Hindlimb muscle (tissue), 1 donor: ENCODE measurements at regions not wholly inside any gene's neighbourhood (a gene's known extent, or its start where the extent isn't known, plus 50 kb on each side); places are given as distances from the start of the nearest gene placed in this dataset.
"Not testable (repeated sequence)": the region's sequence is repeated elsewhere in the genome, so short reads cannot be mapped to it uniquely, and the experiment has no call there.

Experiments used
- DNase-seq: peaks from one replicate; pipeline ENCODE4 v3.0.0-alpha.2; 2013

DNA sequence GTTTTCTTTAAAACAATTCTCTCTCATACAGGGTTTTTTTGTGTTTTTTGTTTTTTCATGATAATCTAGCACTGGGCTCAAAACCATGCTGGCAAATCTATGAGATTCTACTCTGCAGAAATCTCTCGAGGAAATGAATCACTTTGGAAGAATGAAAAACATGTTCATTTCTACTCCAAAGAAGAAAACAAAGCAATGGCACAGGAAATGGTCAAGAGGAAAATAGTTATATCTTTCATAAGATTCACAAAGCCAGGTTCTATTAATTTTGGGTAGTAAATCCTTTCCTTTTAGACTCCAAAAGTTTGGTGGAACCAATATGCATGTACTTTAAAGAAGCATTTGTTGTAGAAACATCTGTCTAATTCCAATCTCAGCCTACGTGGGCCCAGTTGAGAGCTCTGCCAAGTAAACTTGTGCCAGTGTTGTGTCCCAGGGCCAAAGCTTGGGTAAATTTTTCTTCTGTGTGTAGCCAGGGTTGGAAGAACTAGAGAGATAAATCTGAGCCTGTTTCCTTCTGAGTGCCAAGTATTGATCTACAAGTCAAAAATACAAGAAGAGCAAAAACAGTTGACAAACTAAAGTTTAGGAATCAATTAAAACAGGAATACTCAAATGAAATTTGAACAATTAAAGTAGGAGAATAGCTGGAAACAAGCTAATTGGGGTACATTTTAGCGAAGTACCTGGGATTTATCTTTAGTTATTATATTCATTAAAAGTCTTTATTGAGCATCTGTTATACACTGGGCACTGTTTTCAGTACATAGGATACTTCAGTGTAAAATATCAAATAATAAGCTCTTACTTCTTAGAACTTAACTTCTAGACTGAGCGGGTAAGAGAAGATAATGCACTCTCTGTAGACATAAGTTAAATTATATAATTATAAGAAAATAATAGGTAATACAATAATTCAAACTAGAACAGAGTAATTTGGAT lies 657.5 kb upstream of the NECTIN3 start:
- peak; percentile 8 for DNase-seq

DNA sequence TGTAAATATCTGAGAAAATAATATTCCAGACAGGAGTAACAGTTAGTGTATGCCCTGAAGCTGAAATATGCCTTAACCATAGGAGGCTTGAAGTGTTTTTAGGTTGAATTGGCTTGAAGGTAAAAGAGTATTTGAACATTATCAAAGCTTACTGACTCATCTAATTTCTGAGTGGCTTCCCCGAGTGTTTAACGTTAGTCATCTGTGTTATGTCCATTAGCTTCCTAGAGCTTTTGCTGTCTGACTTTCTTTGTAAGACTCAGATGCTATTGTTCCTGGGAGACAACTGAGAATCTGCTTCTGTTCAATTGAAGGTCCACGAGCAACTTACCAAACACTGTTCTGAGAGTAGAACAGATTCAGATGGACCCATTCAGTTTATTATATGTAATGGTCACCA lies 656.8 kb upstream of the NECTIN3 start:
- DNase-seq = no peak

DNA sequence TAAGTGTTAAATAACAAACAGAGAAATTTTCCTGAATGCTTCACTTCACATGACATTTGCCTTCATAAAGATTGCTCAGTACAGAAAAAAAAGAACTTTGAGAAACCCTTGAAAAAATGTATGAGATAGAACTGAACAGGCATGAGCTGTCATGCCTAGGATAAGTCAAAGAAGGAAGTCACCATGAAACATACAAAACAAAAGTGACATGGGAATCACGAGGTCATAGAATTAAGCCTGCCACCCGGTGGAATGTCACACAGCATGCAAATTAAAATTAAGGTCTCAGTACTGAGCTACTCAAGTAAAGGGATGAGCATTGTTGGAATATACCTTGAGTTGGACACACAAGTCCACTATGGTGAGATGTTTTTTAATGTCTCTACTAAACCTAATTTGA lies 652.5 kb upstream of the NECTIN3 start:
- no peak for DNase-seq

DNA sequence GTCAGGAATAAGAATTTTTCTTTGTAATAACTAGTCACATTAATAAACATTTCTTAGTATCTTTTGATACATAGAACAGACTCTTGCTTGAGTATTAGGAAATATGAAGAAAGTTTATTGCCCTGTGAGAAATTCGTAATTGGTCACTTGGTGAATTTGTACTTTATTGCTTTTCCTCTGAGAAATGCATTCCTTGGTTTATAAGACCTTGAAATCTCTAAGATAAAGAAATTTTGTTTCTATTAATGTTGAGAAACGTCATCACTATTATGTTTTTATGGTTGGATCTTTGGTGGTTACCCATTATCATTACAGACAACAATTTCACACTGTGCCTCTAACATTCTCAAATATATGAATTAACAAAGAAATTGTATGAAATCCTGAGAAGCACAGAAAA lies 652.0 kb upstream of the NECTIN3 start:
- no peak for DNase-seq

DNA sequence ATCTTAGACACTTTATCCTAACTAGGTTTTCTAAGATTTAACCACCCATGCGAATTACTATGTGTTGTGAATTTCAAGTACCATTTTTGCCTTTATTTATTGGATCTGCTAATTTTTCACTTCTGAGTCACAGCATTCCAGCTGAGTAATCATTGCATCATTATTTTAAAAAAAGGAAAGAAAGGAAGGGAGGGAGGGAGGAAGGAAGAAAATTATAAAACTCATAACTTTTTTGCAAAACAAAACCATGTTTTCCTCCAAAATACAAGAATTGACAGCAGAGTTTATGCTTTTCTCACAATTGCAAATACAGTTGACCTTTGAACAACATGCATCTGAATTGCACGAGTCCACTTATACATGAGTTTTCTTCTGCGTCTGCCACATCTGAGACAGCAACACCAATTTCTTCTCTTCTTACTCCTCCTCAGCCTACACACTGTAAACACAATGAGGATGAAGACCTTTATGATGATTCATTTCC lies 651.4 kb upstream of the NECTIN3 start:
- no peak for DNase-seq

DNA sequence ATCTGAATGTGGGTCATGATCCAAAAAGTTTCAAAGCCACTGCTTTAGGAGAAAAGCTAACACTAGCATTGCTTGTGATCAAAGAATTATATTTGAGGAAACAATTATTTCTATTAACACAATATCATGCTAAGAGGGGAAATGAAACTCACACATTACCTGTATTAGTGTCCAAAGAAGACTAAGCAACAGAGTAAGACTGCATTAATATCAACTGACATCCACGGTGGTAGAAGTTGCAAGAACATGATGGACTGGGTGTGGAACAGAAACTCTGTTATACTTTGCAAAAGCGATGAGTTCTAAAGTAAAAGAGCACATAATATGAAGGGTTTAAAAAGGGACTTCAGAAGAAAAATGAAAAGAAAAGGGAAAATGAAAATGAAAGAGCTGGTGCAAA lies 648.3 kb upstream of the NECTIN3 start:
- DNase-seq = no peak

DNA sequence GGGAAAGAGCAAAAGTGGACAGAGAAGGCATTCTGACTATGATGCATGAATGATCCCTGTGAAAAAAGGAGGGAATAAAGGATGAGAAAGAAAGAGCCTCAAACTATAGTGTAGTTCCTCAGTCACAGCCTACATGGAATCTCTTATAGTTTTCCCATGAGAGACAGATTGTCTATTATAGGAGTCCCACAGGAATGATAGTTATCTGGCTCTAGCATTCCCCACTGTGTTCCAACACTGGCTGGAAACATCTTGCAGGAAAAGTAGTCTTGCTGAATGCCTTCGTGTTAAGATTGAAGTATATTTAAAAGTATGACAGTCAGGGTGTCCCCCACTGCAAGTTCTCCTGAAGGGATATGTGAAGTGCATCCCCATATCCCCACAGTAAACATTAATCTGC lies 641.5 kb upstream of the NECTIN3 start:
- DNase-seq = no peak

DNA sequence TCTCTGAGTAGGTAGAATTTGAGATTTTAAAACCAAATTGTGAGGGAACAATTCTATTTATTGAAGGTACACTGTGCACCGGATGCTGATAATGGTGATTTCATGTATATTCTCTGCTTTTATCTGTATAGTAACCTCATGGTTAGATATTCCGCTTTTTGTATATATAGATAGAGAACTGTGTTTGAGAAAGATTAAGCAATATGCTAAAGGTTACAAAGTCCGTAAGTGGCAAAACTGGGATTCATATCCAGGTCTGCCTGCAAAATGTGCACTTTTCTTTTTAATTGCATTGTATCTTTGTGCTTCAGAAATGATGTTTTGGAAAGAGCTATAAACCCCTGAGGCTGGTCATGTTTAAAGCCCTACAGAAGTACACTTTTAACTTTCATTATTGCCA lies 635.4 kb upstream of the NECTIN3 start:
- DNase-seq = no peak

DNA sequence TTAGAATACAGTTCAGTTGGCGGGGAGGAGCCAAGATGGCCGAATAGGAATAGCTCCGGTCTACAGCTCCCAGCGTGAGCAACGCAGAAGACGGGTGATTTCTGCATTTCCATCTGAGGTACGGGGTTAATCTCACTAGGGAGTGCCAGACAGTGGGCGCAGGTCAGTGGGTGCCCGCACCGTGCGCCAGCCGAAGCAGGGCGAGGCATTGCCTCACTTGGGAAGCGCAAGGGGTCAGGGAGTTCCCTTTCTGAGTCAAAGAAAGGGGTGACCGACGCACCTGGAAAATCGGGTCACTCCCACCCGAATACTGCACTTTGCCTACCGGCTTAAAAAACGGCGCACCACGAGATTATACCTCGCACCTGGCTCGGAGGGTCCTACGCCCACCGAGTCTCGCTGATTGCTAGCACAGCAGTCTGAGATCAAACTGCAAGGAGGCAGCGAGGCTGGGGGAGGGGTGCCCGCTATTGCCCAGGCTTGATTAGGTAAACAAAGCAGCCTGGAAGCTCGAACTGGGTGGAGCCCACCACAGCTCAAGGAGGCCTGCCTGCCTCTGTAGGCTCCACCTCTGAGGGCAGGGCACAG lies 631.5 kb upstream of the NECTIN3 start:
- DNase-seq = not testable (repeated sequence)

DNA sequence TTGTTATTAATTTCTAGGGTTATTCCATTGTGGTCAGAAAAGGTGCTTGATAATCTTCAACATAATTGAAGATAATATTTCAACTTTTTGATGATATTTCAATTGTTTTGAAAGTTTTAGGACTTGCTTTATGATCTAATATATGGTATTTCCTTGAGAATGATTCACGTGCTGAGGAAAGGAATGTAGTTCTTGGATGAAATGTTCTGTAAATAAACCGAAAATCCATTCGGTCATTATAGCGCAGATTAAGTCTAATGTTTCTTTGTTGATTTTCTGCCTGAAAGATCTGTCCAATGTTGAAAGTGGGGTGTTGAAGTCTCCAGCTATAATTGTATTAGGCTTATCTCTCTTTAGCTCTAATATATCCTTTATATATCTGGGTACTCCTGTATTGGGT lies 617.5 kb upstream of the NECTIN3 start:
- no peak for DNase-seq

DNA sequence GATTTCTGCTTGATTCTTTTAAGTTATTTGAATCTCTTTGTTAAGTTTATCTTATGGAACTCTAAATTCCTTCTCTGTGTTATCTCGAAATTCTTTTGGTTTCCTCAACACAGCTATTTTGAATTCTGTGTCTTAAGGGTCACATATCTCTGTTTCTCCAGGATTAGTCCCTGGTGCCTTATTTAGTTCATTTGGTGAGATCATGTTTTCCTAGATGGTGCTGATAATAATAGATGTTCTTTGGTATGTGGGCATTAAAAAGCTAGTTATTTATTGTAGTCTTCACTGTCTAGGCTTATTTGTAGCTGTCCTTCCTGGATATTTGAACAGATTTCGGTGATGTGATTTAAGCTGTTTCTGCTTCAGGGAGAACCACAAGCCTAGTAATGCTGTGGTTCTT lies 615.6 kb upstream of the NECTIN3 start:
- DNase-seq = no peak

DNA sequence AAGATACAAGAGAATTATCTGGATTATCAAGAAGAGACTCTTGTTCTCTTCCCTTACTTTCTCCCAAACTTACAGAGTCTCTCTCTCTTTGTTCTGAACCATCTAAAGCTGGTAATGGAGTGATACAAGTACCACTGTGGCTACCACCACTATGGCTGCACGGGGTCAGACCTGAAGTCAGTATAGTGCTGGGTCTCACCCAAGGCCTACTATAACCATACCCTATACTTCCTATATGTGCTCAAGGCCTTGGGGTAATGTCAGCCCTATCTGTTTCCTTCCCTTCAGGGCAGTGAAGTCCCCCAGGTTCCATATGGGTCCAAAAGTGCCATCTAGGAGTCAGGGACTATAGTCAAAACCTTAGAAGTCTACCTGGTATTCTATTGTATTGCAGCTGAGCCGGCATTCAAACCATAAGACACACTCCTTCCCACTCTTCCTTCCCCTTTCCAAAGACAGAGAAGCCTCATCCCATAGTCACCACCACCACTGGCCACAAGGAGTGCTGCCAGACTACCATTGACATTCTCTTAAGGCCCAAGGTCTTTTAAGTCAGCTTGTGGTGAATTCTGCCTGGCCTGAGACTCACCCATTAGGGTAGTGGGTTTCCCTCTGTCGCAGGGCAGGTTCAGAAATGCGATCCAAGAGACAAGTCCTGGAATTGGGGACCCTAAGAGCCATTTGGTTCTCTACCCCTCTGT lies 615.0 kb upstream of the NECTIN3 start:
- no peak for DNase-seq

DNA sequence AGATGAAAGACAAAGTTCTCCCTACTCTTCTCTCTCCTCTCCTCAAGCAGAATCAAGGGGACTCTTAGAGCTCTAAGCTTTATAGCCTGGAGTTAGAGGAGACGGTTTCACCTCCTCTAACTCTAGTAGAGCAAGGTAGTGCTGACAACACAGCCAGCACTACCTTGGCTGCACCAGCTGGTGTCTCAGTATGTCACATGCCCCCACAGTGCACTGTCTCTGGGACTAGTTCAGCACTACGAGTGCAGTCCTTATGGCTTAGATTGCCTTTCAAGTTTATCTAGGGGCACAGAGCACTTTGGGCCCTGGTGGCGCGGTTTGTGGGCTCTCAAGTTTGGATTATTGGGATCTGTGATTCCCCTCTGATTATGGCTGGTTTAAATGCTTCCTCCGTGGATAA lies 614.1 kb upstream of the NECTIN3 start:
- DNase-seq = no peak

DNA sequence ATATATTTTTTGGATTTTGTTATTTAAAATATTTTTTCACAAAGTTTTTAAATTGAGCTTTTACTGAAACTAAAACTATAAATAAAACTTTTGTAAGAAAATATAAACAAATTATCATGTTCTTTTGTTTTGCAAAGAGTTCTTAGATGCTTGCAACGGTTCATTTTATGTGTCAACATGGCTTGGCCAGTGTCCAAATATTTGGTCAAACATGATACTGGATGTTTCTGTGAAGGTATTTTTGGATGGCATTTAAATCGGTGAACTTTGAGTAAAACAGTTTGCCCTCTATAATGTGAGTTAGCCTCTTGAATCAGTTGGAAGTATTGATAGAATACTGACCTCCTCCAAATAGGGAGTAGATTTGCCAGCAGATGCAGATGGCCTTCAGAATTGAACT lies 612.6 kb upstream of the NECTIN3 start:
- no peak for DNase-seq

DNA sequence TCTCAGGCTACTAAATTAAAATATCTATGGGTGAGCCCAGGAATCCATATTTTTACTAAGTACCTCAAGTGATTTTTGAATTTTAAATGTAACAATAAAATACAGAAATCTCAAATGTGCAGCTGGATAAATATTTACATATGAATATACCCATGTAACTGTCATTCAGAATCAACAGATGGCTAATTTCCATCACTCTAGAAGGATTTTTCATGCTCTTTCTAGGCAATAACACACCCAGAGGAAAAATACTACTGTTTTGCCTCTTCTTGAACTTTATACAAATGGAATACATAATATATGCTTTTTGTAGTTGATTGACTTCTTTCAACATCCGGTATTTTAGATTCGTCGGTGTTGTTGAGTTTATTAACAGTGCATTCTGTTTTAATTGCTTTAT lies 601.3 kb upstream of the NECTIN3 start:
- no peak for DNase-seq

DNA sequence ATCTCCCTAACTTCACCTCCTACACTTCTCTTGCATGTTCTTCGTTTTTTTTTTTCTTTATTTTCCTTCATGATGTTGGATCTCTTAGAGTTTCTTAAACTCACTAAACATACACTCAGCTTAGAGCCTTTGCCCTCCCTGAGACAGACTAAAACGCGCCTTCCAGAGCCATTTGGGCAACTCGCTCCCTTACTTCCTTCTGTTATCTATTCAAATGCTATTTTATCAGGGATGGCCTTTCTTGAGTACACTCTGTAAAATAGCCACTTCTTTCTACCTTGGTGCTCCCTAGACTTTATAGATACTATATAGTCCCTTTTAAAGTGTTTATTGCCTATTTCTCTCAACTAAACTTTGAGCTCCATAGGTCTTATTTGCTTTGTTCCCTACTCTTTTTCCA lies 598.2 kb upstream of the NECTIN3 start:
- no peak for DNase-seq

DNA sequence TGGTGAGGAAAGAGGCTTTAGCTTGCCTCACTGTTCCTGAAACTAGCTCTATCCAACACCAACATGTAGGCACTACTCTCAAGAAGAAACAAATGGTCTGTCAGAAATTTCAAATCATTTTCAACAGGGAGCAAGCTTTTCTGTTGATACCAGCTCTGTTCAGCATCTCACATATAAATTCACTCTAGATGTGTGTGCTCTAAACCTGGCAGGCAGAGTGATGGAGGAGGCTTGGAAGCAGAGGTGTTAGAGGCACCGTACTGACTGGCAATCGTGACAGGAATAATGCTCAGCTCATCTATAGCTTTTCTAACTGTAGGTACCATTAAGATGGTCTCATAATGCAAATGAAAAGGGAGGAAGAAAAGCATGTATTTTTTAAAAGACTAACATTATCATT lies 597.2 kb upstream of the NECTIN3 start:
- DNase-seq = no peak

DNA sequence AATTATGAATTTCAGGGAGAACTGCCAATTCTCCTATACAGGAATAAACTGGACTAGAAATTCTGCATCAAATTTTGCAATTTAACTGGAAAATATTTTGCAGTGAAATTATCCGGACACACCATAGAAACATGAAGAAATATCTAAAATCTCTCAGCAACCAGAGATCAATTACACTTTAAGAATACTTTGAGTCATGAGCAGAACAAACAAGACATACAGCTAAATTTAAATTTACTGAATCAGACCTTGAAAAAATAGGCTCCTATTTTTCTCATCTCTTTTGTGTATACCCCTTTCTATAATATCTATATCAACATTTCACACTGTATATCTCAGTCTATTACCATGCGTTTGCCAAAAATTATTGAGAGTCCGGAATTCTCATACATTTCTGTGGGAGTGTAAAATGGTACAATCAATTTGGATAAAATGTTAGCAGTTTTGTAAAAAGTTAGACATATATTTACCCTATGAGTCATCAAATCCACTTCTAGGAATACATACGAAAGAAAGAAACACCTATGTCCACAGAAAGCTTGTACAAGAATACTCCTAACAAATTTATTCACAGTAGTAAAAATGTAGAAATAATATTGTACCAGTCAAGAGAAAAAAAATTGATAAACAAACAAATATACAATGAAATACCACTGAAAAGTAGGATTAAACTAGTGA lies 593.1 kb upstream of the NECTIN3 start:
- DNase-seq = no peak

DNA sequence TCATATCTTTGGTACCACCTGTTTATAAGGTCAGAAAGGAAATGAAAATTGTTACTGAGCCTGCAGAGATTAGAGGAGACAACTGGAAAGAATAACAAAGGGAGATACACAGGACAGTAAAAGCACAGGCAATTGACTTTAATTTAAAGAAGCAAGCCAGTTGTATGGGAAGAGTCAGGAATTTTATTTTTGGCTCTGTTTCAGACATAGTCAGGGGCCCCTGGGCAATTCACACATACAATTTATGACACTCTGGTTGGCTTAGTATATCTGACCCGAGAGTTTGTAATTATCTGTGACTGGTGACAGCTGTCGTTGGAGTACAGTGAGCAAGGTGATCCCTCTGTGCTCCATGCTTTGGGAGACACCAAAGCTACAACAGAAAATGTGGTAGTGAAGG lies 591.9 kb upstream of the NECTIN3 start:
- DNase-seq = no peak

DNA sequence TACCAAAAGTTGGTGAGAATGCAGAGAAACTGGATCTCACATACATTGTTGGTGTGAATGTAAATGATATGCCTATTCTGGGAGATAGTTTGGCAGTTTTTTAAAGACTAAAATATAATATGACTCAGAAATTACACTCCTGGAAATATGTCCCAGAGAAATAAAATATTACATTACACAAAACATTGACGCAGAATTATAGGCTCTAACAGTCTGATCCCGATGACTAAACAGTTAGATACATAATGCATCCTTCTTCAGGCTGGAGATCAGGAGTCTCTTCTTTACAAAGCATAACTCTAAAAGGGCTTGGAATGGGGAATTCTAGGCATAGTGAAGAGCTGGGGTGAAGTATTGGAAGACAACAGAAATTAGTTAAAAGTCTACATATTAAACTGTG lies 586.2 kb upstream of the NECTIN3 start:
- no peak for DNase-seq

DNA sequence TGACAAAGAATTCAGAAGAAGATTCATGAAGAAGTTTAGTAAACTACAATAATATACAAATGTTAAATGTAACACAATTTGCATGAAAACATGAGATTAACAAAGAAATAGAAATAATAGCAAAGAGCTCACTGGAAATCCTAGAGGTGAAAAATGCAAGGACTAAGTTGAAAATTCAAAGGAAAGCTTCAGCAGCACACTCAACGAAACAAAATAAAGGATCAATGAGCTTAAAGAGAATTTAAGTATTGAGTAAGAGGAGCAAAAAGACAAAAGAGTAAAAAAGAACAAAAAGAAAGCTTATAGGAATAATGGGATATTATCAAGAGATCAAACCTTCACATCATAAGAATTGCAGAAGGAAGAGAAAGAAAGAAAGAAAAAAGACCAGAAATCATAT lies 583.8 kb upstream of the NECTIN3 start:
- no peak for DNase-seq

DNA sequence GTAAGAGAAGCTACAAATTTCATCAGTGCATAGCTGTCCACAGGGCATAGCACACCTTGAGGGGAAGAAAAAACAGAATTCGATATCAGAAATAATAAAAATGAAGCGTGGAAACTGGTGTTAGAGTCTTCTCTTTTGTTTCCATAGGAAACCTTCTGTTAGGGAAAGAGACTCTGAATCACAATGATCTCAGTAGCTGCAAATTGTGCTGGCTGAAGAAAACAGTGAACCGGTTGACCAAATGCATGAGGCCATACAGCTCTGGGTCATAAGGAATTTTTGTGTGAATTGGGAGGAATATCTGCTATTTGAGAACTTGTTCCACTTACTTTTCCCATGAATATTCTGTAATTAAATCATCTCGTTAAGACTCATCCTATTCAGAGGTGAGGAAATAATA lies 580.2 kb upstream of the NECTIN3 start:
- DNase-seq = no peak

DNA sequence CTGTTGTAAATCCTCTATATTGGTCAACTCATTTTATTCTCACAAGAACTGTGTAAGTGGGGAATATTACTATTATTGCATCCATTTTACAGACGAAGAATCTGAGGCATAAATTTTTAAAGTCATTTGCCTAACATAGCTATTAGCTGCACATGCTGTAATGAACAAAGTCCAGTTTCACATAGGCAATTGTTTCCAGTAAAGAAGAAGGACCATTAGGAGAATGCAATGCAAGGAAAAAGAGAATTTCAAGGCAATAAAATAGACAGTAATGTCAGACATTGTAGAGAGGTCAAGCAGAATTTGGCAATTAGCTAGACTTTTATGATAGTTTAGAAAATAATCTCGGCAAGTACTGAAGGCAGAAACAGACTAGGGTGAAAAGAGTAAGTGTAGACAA lies 578.7 kb upstream of the NECTIN3 start:
- DNase-seq = no peak
